Spleen (tissue), 11 donors: ENCODE measurements at regions not wholly inside any gene's neighbourhood (a gene's known extent, or its start where the extent isn't known, plus 50 kb on each side); places are given as distances from the start of the nearest gene placed in this dataset.

ENCODE experiments used
- DNase-seq: peaks from one replicate; pipeline ENCODE4 v3.0.0-alpha.2; 2020
- H3K27ac ChIP-seq, 8 donors: fragments of 200-600 bp; sonication (generic) in 7 of 8; 1 replicate in 4 of 8; 2 replicates in 4 of 8; pipeline versions ENCODE4 v1.5.0 to v1.8.0; 2016 to 2021; ENCODE audit warnings: inconsistent platforms in 4 of 8, mild to moderate bottlenecking in 4 of 8, moderate library complexity in 1 of 8
- H3K27me3 ChIP-seq, 7 donors: fragments of 200-600 bp; sonication (generic) in 6 of 7; replicated peaks in 1 of 7; 1 replicate in 4 of 7; 2 replicates in 3 of 7; pipeline versions ENCODE4 v1.5.0 to v1.8.0; 2016 to 2021; ENCODE audit warnings: inconsistent platforms in 3 of 7, mild to moderate bottlenecking in 1 of 7
- H3K36me3 ChIP-seq, 6 donors: fragments of 200-600 bp; sonication (generic) in 5 of 6; 1 replicate in 4 of 6; 2 replicates in 2 of 6; pipeline versions ENCODE4 v1.5.0 to v1.8.0; 2016 to 2021; ENCODE audit warnings: inconsistent platforms in 2 of 6
- H3K4me1 ChIP-seq, 6 donors: fragments of 200-600 bp; sonication (generic) in 5 of 6; 1 replicate in 3 of 6; 2 replicates in 3 of 6; pipeline versions ENCODE4 v1.5.0 to v1.8.0; 2016 to 2021; ENCODE audit warnings: inconsistent platforms in 3 of 6
- H3K4me3 ChIP-seq, 8 donors: fragments of 200-600 bp; sonication (generic) in 7 of 8; 1 replicate in 4 of 8; 2 replicates in 4 of 8; pipeline versions ENCODE4 v1.5.0 to v1.8.0; 2016 to 2021; ENCODE audit warnings: inconsistent platforms in 4 of 8, mild to moderate bottlenecking in 4 of 8, moderate library complexity in 2 of 8
- H3K9me3 ChIP-seq, 8 donors: fragments of 200-600 bp; sonication (generic) in 7 of 8; 1 replicate in 4 of 8; 2 replicates in 4 of 8; pipeline versions ENCODE4 v1.5.0 to v1.8.0; 2016 to 2021; ENCODE audit warnings: inconsistent platforms in 4 of 8
- CTCF ChIP-seq, 11 experiments: fragments of 200-600 bp in 7 of 11; fragments of 450-650 bp in 4 of 11; sonication (generic) in 4 of 11; IDR thresholded peaks in 8 of 11; conservative IDR thresholded peaks in 3 of 11; 1 replicate in 7 of 11; 2 replicates in 4 of 11; pipeline versions ENCODE4 v1.4.0 to v1.8.0; 2016 to 2021; ENCODE audit warnings: antibody characterized with exemption in 11 of 11, inconsistent platforms in 4 of 11, mild to moderate bottlenecking in 1 of 11
- POLR2A ChIP-seq, 3 donors: fragments of 450-650 bp; IDR thresholded peaks; one replicate each; pipeline ENCODE4 v1.5.1; 2017; ENCODE audit warnings: antibody characterized with exemption in 3 of 3, mild to moderate bottlenecking in 1 of 3
- POLR2AphosphoS5 ChIP-seq, 3 donors: sonication (generic); formaldehyde crosslinking; IDR thresholded peaks; one replicate each; pipeline ENCODE4 v1.5.1; 2017; ENCODE audit warnings: antibody characterized with exemption in 3 of 3
- WGBS, 5 donors: extraction: QIAGEN DNeasy Blood & Tissue Kit in 3 of 5; methylation state at CpG; one replicate each; pipeline versions ENCODE4 v1.1.5 to v1.1.7; 2013 to 2018; 5-methylcytosine and 5-hydroxymethylcytosine counted together
- intact Hi-C: fragments of 100-400 bp; cut with DNase I; formaldehyde crosslinking; loops from one replicate; pipeline ENCODE4 v1.15.0; 2023; ENCODE audit warnings: low total_unique reads
- donor health status: healthy with polysubstance abuse.
- donor health status: DM: no; HTN: no; CAD: no; lungs with moderate emphysema.
- donor health status: DM: no; HTN: no; CAD: no.
- donor health status: Bipolar disorder and iron deficiency.
- donor health status: healthy.
- donor health status: DM: no; HTN: no; CAD: no.
- donor health status: DM: yes; HTN: yes; CAD: no.

GRCh38 chr3:72483554-72484104 lies 364.6 kb downstream of the SHQ1 start:
- Histone ChIP-seq H3K9me3 (no peaks in the 10 kb centered on the region), H3K36me3 (no peaks in the 10 kb centered on the region), H3K27me3 (no peaks in the 10 kb centered on the region), H3K4me3 (peak overlapping the region in 1 of 8 donors; percentile 66), H3K27ac (peak overlapping the region in 2 of 8 donors; percentile 47 to 51), H3K4me1 (peaks cover 5 to 35% (median 14%) of the 10 kb centered on the region in 6 donors)
- intact Hi-C loops = no loop called here
- WGBS, 5 donors = 88 to 94% (median 90%) methylated on average over 3 of the region's 3 CpGs
- TF ChIP-seq CTCF (IDR thresholded peaks at IDR 0.05 in 8 of 11, conservative IDR thresholded peaks at IDR 0.05 in 3 of 11) (no peak), POLR2A (IDR thresholded peaks at IDR 0.05) (no peak), POLR2AphosphoS5 (IDR thresholded peaks at IDR 0.05) (no peak)
- no peak for DNase-seq

- H3K27me3 ChIP-seq = no peaks in the 10 kb centered on the region
- H3K9me3 ChIP-seq = no peaks in the 10 kb centered on the region
- H3K4me3 ChIP-seq = peak overlapping the region in 7 of 8 donors; percentile 3 to 66 (median 27)
- no peaks in the 10 kb centered on the region for H3K36me3 ChIP-seq
- 8 to 12% (median 9%) methylated on average over 12 of the region's 12 CpGs for WGBS, 5 donors
- intact Hi-C loops = no loop called here
- TF ChIP-seq POLR2AphosphoS5 (IDR thresholded peaks at IDR 0.05) (peak in 2 of 3 donors; percentile 35 to 49), POLR2A (IDR thresholded peaks at IDR 0.05) (no peak)
- H3K27ac ChIP-seq = peak overlapping the region in 7 of 8 donors; percentile 3 to 64 (median 47)
- DNase-seq = no peak
- peaks cover 5 to 31% (median 14%) of the 10 kb centered on the region in 6 donors for H3K4me1 ChIP-seq
Observed at GRCh38 chr3:72482589-72483321, 365.5 kb downstream of the SHQ1 start.

GRCh38 chr3:72481542-72481941 lies 366.7 kb downstream of the SHQ1 start:
- no peak for DNase-seq
- H3K4me3 ChIP-seq = no peak overlapping the region
- H3K4me1 ChIP-seq = peaks cover 5 to 19% (median 13%) of the 10 kb centered on the region in 6 donors
- H3K9me3 ChIP-seq = no peaks in the 10 kb centered on the region
- intact Hi-C loops = no loop called here
- TF ChIP-seq POLR2A (IDR thresholded peaks at IDR 0.05) = no peak
- no peak for TF ChIP-seq POLR2AphosphoS5 (IDR thresholded peaks at IDR 0.05)
- no peak for TF ChIP-seq CTCF (IDR thresholded peaks at IDR 0.05 in 8 of 11, conservative IDR thresholded peaks at IDR 0.05 in 3 of 11)
- H3K27ac ChIP-seq = no peak overlapping the region
- no peaks in the 10 kb centered on the region for H3K27me3 ChIP-seq
- H3K36me3 ChIP-seq = no peaks in the 10 kb centered on the region
- WGBS, 5 donors = 82 to 89% (median 88%) methylated on average over 4 of the region's 4 CpGs

- H3K4me1 ChIP-seq = peaks cover 5 to 19% (median 13%) of the 10 kb centered on the region in 6 donors
- H3K27ac ChIP-seq = no peak overlapping the region
- H3K4me3 ChIP-seq = no peak overlapping the region
- no peak for DNase-seq
- no peaks in the 10 kb centered on the region for H3K36me3 ChIP-seq
- TF ChIP-seq CTCF (IDR thresholded peaks at IDR 0.05 in 8 of 11, conservative IDR thresholded peaks at IDR 0.05 in 3 of 11) = no peak
- no peak for TF ChIP-seq POLR2AphosphoS5 (IDR thresholded peaks at IDR 0.05)
- no peaks in the 10 kb centered on the region for H3K27me3 ChIP-seq
- intact Hi-C loops = no loop called here
- no peaks in the 10 kb centered on the region for H3K9me3 ChIP-seq
Observed at GRCh38 chr3:72480366-72480765, 367.9 kb downstream of the SHQ1 start.
